VCaP (cell line): ENCODE measurements at regions not wholly inside any gene's neighbourhood (a gene's known extent, or its start where the extent isn't known, plus 50 kb on each side); places are given as distances from the start of the nearest gene placed in this dataset.

Experiments used
- H3K27ac ChIP-seq: fragments of 450-650 bp; 2 replicates; pipeline ENCODE4 v1.5.1; 2017
- CTCF ChIP-seq: fragments of 450-650 bp; conservative IDR thresholded peaks from 2 replicates; pipeline ENCODE4 v1.5.1; 2017; ENCODE audit warnings: mild to moderate bottlenecking, moderate library complexity

DNA sequence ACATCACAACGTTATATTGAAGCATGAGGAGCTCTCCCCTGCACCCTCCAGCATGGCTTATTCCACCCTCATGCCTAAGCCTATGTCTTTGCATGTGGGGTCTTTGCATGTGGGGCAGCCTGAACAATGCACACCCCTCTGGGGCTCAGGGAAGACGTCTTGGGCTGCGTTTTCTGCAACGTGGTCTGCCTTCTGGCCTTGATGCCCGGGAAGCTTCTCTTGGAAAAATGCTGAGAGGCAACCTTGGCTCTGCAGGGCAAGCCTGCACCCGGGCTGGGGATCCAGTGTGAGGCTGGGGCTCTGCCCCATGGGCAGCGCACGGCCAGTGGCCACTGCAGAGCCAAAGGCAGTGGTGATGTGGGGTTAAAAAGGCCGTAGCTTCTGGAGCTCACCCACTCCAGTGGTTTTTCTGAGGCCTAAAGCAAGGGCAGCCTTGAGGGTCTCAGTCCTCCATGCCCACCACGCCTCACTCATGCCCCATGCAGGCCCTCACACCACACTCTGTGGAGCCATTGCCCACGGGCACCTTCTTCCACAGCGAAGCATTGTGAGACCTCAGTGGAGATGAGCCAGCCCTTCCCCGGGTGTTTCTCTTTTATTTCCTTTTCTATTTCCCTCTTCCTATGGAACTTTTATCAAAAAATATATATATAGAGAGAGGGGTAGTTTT lies 112.2 kb downstream of the MRPL36 start:
- no peak overlapping the region for H3K27ac ChIP-seq
- no peak for TF ChIP-seq CTCF

DNA sequence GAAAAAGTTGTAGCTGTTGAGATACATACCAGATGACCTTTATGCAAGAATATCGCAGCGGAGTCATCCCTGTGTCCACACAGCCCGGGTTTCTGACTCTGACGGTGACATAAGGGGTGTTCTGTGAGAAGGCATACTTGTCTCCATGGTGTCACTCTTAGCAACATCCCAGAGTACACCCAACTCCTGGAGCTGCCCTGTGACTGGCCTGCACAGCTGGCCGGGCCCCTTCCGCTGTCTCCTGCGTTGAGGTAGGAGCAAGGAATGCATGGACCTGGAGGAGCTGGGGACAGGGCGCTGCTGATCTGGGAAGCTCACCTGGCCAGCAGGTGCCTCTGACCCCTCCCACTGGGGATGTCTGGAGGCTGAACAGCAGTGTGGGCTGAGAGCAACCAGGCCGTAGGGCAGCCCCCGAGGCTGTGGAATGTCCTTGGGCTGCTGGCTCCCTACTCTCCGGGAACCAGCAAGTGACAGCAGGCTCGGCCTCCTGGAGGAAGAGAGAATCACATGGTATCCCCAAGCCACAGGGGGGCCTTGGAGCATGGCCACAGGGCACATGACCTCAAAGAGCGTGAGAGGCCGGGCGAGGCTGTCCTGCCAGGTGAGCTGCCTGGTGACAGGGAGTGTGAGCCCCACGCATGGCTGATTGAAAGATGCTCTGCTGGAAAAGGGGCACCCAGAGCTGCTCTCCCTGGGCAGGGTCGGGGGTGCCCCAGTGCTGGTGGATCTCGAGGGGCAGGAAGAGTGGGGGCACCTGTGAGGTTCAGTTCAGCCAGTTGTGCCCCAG lies 113.4 kb downstream of the MRPL36 start:
- no peak for TF ChIP-seq CTCF
- no peak overlapping the region for H3K27ac ChIP-seq

DNA sequence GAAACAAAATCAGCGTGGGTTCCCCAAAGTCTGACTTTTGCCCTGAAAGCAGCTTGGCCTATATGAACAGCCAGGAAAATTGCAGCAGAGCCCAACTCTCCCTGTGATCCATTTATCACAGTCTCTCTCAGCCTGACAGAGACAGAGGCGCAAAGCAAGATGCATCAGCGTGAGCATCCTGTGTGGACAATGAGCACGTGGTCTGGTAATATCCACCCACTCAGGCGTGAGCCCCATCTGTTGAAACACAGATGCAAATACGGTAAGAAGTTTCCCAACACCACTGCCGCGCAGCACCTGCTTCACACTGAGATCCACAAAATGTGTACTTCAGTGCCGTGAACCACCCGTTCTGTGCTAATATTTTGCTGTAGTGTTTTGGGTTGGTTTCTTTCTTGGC lies 114.6 kb downstream of the MRPL36 start:
- no peak for TF ChIP-seq CTCF
- no peak overlapping the region for H3K27ac ChIP-seq

GRCh38 chr5:1681955-1682354 lies 117.7 kb downstream of the MRPL36 start:
- no peak for TF ChIP-seq CTCF

DNA sequence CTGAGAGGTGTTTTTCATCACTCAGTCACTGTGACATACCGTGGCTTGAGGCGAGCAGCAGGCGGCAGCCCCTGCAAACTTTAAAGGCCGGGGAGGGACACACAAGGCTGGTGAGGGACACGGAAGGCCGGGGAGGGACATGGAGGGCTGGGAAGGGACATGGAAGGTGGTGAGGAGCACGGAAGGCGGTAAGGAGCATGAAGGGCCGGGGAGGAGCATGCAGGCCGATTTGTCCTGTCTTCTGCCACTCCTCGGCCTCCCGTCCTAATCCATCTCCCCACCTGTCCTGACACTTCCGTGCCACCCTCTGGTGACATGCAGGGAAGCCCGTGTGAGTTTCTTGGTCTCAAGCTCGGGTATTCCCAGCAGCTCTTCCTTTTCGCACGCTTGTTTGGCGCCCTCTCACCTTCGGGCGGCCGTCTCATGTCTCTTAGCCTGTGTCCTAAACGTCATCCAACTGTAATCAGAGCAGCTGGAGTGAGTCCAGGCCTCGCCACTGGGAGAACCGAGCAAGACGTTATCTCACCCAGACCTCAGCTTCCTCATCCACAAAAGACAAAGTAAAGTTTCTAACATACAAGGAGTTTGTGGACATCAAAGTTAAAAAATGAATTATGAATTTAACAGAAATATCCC lies 126.5 kb downstream of the MRPL36 start:
- no peak for TF ChIP-seq CTCF
- no peak overlapping the region for H3K27ac ChIP-seq

More at GRCh38 chr5:1681955-1682354, 117.7 kb downstream of the MRPL36 start:
- no peak overlapping the region for H3K27ac ChIP-seq

DNA sequence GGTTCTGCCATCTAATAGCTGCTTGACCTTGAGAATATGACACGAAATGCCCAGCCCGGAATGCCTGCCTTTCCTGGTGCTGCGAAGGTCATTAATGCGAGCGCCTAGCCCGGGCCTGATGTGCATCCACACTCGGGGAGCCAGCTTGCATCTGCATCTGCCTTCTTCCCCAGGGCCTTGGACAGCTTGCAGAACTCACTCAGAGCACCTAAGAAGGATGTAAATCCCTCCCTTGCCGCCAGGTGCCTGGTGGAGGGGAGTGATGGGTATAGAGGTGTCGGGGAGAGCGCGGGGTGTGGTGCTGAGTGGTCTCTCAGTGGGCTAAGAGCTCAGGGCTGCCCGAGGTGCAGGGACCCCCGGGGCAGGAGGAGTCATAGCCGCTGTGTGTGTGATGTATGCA lies 127.2 kb downstream of the MRPL36 start:
- no peak for TF ChIP-seq CTCF
- H3K27ac ChIP-seq, result no peak overlapping the region

- H3K27ac ChIP-seq, result no peak overlapping the region
- TF ChIP-seq CTCF, result no peak
These were observed 128.3 kb downstream of the MRPL36 start for GRCh38 chr5:1671351-1671750.
